ENCODE measurements at regions not wholly inside any gene's neighbourhood (a gene's known extent, or its start where the extent isn't known, plus 50 kb on each side); places are given as distances from the start of the nearest gene placed in this dataset.
"Not testable (repeated sequence)": the region's sequence is repeated elsewhere in the genome, so short reads cannot be mapped to it uniquely, and the experiment has no call there.

DNA sequence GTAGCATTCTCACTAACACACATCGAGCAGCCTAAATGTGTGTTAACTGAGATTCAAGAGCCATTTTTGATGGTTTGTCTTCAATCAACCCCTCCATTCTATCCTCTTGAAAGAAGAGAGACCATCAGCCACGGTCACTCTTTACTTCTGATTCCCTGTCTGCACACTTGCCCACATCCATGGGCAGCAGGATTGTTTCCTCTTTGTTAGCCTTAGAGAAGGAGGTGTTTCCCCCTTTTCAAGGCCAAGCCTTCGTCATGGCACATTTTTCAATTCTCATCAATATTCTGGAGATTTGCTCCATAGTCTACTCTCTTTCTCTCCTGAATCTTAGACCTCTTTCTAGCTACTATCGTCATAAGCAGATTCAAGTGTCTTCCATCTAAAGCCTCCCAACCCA lies 522.4 kb upstream of the NAALADL2 start:
- intact Hi-C loops (cut with DNase I): no loop called here
- ATAC-seq: no peak

DNA sequence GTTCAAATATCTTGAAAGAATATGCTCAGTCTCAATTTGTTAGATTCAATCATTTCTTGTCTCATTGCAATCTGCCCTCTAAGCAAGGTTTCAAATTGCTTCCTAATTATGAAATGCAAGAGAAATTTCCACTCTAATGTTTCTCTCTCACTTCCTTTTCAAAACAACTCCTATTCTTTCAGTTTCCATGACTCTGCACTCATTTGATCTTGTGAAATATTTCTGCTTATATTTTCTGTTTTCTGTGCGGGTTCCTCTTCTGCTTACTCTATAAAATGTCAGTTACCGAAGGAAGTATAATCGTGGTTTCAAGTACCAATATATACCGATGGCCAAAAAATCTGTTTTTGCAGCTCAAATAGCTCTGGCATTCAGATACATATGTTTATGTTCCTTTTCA lies 521.9 kb upstream of the NAALADL2 start:
- ATAC-seq: peak in 1 of 2 donors; percentile 38
- DNase-seq: no peak
- intact Hi-C loops (cut with DNase I): no loop called here

More for the DNA sequence above, 522.4 kb upstream of the NAALADL2 start:
- no peak for DNase-seq

DNA sequence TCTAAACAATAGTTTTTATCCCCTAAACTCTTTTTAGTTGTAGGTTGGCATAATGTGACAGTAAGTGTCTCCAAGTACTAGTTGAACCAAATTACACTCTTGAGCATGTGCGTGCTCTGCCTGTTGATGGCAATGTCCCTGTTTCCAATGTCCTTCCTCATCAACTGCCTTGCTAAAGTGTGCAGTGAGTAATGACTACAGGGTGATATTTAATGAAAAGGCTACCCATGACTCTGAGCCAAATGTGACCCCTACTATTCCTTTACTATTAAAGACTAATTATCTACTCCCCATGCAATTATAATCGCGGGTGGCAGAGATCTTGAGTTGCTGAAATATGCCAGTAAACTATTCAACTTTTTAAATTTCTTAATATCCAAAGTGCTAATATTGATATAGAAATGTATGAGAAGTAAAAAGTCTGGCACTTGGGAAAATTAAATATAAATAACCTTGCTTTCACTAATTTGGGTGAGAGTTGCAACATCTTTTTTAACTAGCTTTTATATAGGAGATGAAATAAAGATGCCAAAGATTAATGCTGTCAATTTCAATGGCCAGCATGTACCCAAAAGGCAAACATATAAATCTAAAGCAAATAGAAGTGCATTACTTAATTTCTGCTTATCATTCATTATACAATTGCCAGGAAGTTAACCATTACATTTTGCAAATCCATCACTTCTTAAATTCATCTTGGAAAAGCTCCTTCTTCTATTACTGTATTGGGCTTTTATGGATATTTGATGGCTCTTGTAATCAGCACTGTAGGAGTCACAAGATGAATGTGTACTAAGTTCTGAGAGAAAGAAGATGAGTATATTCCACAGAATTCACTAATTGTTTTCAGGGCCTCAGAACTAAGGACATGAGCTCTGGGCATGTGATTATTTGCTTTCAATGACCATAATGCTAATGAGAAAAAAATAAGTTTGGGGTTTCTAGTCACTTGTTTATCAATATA lies 518.2 kb upstream of the NAALADL2 start:
- intact Hi-C loops (cut with DNase I): no loop called here
- ATAC-seq (no peak), DNase-seq (no peak)

DNA sequence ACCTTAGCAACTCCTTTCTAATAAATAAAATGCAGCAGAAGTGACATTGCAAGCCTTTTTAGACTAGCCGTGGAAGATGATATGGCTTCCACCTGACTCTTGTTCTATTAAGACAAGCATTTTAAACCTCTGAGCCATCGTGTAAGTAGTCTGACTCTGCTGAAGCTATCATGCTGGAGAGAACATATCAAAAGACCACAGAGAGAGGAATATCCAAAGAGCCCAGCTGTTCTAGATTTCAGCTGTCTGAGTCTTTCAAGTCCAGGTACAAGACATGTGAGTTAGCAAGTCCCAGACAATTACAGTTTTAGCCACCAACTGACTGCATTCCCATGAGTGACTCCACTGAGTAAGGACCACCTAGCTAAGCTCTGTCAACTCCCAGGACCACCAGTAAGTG lies 517.0 kb upstream of the NAALADL2 start:
- intact Hi-C loops (cut with DNase I): no loop called here
- DNase-seq: no peak
- ATAC-seq: no peak

DNA sequence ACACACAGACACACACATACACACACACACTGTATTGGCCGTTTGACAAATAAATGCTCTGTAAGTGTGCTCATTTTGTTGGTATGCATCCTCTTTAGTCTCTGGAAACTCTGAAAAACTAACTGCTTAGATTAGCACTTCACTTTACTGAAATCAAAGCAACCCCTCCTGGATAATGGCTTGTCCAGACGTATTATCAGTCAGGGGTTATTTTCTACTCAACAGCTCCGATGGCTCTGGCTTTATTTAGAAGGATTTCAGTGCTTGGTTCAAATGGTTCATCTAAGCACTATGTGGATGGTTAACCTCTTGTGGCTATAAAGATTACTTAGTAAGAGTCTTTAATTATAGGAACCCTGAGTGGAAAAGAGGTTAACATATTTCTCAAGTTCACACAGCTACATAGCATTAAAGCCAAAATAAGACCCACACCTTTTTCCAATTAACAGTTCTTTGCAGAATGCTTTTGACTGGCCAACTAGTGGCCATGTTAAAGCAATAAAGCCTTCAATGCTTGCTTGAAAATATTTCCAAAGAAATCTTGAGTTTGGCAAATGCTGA lies 516.1 kb upstream of the NAALADL2 start:
- ATAC-seq (no peak), DNase-seq (no peak)
- intact Hi-C loops (cut with DNase I): no loop called here

DNA sequence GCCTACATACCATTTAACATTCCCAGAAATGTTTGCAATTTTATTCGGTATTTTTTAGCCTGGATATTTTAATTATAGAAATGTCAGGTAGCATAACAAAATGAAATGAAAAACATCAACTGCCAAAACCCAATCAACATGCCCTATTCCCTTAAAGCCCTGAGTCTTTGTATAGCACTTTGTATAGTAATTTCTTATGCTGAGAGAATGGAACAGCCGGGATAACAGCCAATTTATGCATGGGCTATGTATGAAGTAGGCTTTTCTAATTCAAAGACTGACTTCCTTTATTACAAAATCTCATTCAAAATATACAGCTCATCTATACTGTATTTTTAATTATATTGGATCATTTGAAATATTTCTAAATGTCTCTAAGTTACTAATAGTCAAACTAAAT lies 513.0 kb upstream of the NAALADL2 start:
- DNase-seq (no peak), ATAC-seq (no peak)
- intact Hi-C loops (cut with DNase I): no loop called here

DNA sequence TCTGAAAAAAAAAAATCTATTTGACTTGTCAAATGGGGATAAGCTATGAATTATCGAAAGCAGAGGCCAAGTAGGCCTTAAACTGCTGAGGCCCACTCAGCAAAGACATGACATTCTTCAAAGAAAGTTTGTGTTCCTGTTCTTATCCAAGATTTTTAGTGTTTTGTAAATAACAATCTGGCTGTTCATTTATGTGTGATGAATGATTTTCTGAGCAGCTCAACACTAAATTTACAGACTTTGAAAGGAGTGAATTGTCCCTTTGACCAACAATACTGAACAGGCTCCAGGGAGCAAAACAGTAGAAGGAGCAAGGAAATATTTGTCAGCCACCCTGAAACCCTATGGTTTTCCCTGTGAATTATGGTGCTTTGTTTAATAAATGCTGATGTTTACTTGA lies 512.6 kb upstream of the NAALADL2 start:
- no peak for ATAC-seq
- intact Hi-C loops (cut with DNase I): no loop called here
- no peak for DNase-seq

DNA sequence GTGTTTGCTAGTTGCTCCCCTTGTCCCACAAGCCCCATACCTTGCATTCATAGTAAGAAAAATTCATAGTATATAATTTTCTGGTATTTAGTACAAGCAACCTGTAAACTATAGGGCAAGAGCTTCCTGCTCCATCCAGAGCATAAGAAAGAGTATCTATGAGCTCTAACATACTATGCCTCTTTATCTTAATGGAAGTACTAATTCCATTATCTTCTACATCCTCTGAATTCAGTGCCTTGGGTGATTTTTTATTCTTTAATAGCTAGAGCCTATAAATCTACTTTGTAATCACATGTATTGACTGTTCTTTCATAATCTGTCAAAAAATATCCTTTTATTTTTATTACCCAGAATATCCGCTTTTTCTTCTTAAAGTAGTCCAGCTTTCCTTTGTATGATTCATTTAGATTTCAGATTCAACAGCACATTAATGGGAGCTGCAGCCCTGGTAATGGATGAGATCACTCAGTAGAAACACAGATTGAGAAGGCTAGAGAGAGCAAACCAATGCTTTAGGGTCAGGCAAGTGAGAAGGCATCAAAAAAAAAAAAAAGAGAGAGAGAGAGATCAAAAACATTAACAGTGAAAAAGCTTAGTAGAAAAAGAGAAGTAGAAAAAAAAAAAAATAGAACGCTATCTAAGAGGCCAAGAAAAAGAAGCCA lies 511.5 kb upstream of the NAALADL2 start:
- intact Hi-C loops (cut with DNase I): no loop called here
- ATAC-seq: no peak
- DNase-seq: no peak

DNA sequence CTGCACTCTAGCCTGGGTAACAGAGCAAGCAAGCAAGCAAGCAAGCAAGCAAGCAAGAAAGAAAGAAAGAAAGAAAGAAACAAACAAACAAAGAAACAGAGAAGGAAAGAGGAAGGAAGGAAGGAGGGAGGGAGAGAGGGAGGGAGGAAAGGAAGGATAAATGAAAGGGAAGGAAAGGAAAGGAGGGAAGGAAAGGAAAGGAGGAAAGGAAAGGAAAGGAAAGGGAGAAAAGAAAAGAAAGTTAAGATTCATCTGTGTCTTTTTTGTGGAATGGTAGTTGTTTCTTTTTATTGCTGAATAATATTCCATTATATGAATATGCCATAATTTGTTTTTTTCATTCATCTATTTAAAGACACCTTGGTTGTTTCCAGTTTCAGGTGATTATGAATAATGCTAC lies 506.9 kb upstream of the NAALADL2 start:
- DNase-seq (no peak), ATAC-seq (no peak)
- intact Hi-C loops (cut with DNase I): no loop called here

DNA sequence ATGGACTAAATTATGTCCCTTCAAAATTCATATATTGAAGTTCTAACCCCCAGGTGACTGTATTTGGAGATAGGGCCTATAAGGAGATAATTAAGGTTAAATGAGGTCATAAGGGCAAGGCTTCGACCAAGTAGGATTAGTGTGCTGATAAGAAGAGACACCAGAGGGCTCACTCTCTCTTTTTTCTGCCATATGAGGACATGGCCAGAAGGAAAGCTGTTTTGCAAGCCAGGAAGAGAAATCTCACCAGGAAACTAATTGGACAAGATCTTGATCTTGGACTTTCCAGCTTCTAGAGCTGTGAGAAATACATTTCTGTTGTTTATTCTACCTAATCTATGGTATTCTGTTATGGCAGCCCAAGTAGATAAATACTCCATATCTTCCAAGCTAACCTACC lies 503.6 kb upstream of the NAALADL2 start:
- ATAC-seq: peak in 1 of 2 donors; percentile 18
- intact Hi-C loops (cut with DNase I): no loop called here
- DNase-seq: no peak

DNA sequence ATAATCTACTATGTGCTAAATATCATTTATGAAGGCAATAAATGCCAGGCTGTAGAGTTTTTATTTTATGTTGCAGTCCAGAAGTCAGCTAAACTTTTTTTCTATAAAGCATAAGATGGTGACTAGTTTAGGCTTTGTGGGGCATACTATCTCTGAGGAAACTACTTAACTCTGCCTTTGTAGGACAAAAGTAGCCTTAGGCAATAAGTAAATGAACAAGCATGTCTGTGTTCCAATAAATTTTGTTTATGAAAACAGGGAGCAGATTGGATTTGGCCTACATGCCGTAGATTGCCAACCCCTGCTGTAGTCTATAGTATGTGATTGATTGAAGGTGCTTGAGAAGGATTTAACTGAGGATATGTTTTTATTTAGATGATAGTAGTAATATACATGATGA lies 502.5 kb upstream of the NAALADL2 start:
- ATAC-seq (no peak), DNase-seq (no peak)
- intact Hi-C loops (cut with DNase I): no loop called here

DNA sequence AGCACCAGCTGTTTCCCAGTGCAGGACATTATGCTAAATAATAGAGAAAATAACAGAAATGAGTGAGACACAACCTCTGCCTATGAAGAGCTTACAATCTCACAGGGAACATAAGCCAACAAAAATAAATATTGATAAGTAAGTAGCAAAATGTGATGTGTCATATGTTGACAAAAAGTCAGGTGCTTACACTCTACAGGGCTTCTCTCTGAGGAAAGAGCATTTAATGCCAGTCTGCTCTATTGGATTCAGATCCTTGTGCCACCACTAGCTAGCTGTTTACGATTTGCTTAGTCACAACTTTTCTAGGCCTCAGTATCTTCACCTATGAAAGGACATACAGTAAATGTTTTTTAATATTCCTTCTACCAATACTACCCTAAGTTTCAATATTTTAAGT lies 500.9 kb upstream of the NAALADL2 start:
- intact Hi-C loops (cut with DNase I): no loop called here
- ATAC-seq (no peak), DNase-seq (no peak)

DNA sequence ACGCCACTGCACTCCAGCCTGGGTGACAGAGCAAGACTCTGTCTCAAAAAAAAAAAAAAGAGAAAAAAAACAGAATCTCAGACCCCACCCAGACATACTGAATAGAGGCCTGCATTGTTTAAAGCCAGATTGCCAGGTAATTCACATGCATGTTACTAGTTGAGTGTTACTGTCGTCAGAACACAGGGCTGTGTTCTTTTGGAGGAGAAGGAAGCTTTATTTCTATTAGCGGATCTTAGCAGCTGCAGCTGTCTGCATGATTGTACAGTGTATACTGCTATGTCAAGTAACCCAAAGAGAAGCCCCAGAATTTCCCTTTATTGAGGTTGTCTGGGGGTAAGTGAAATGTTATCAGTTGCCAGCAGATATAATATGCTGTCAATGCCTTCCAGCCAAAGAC lies 496.6 kb upstream of the NAALADL2 start:
- intact Hi-C loops (cut with DNase I): no loop called here
- DNase-seq: no peak
- no peak for ATAC-seq

DNA sequence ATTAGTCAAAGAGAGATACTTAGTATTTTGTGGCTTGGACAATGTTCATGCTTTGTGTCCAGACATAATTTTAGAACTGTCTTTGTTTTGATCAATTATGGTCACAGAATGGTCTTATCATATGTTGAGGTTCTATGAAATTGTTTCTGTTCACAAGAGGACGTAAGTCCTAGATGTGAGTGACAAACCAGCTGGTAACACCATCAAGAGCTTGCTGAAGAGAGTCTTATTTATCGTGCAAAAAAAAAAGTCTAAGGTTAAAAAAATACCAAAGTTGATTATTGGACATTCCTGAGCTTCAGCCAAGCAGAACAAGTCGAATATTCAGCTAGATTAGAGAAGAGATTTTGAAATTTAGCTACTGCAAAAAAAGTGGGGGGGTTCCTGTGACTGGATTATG lies 495.9 kb upstream of the NAALADL2 start:
- intact Hi-C loops (cut with DNase I): no loop called here
- no peak for DNase-seq
- ATAC-seq: no peak

DNA sequence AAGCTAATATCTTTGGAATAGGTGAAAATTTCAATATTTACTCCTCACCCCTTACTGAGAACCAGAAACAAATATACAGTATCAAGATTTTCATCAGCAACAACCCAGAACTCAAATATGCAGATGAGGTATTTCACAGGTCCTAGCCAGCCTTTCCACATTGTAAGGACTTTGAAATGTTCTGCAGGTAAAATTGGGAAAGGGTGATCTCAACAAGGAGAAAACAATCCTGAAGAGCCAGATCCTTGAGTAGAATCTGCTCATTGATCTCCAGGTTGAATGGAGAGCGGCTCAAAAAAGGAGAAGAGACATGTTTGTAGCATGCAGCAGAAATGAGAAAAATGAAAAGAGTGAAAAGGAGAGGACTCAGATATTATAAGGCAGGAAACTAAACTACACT lies 493.3 kb upstream of the NAALADL2 start:
- intact Hi-C loops (cut with DNase I): no loop called here
- ATAC-seq (no peak), DNase-seq (no peak)

DNA sequence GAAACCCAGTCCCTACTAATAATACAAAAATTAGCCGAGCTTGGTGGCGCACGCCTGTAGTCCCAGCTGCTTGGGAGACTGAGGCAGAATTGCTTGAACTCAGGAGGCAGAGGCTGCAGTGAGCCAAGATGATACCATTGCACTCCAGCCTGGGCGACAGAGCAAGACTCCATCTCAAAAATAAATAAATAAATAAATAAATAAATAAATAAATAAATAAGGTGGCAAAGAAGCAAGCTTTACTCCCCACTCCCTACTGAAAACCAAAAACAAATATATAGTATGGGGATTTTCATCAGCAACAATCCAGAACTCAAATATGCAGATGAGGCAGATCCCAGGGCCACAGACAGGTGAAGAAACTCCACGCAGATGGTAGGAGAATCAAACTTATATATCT lies 492.2 kb upstream of the NAALADL2 start:
- DNase-seq; ATAC-seq; intact Hi-C loops (cut with DNase I): not testable (repeated sequence)

DNA sequence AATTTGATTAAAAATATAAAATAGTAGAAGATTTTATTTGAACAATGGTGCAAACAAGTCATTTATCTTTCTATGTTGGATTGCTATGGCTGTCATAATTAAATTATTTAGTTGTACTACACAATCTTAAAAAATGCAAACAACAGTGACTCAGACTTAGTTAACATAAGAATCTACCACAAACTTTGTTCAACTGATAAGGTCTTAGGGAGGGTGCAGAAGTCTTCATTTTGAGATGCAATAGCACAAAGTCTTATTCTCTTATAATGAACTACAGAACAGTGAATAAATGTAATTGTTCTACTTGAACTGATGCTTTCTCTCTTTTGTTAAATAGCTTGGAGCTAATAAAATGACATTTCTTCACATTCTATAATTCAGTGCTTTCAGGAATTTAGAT lies 482.8 kb upstream of the NAALADL2 start:
- intact Hi-C loops (cut with DNase I): no loop called here
- ATAC-seq: no peak
- no peak for DNase-seq

DNA sequence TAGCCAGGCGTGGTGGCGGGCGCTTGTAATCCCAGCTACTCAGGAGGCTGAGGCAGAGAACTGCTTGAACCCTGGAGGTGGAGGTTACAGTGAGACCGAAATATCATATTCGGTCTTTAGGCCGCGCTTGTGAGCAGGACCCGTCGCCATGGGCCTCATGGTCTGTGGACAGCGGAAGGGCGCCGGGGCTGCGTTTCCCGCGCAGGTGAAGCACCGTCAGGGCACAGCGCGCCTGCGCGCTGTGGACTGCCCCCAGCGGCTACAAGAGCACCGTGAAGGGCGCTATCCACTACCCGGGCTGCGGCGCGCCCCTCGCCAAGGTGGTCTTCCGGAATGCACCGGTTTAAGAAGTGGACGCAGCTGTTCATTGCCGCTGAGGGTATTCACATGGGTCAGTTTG lies 482.0 kb upstream of the NAALADL2 start:
- DNase-seq: no peak
- no peak for ATAC-seq
- intact Hi-C loops (cut with DNase I): no loop called here

DNA sequence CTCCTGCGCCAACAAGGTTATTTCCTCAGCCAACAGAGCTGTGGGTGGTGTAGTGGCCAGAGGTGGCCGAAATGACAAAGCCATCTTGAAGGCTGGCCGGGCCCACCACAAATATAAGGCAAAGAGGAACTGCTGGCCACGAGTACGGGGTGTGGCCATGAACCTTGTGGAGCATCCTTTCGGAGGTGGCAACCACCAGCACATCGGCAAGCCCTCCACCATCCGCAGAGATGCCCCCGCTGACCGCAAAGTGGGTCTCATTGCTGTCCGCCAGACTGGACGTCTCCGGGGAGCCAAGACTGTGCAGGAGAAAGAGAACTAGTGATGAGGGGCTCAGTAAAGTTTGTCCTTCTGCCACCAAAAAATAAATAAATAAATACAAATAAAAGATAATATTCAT lies 481.4 kb upstream of the NAALADL2 start:
- ATAC-seq (no peak), DNase-seq (no peak)
- intact Hi-C loops (cut with DNase I): no loop called here

DNA sequence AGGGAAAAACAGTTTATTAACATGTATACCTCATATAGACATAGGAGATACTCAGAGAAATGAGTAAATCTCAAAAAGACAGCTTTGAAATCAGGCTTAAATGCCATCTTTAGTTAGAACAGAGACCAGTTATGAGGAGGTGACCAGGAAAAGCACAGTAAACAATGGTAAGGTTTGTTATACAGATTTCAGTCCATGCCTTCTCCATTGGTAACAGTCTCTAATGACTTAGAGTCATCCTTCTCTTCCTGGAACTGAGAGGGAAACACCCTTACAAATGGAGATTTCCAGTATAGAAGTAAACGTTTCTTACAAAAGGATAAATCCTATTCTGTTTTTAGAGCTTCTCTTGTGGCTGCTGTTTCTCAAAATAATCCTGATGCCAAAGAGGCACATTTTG lies 476.3 kb upstream of the NAALADL2 start:
- intact Hi-C loops (cut with DNase I): no loop called here
- no peak for DNase-seq
- ATAC-seq: no peak

DNA sequence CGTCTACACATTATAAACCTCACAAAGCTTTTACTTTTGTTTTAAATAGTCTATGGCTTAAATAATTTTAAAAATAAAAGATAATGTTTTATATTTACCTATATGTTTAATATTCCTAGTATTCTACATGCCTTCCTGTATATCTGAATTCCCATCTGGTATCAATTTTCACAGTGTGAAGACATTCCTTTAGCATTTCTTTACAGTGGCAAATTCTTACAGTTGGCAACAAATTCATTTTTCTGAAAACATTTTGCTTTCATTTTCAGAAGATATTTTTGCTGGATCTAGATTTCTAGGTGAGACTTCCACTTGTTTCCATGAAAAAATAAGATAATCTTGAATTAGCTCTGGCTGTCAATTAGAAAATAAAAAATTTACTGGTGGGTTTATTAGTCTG lies 471.4 kb upstream of the NAALADL2 start:
- ATAC-seq (no peak), DNase-seq (no peak)
- intact Hi-C loops (cut with DNase I): no loop called here

All from left cardiac atrium (tissue), 4 donors.